HG02840 (cell line): ENCODE measurements at regions not wholly inside any gene's neighbourhood (a gene's known extent, or its start where the extent isn't known, plus 50 kb on each side); places are given as distances from the start of the nearest gene placed in this dataset.

ENCODE experiments used
- ATAC-seq: cut with Tn5 transposase; IDR thresholded peaks from one replicate; pipeline ENCODE4 v1.9.1; 2021; ENCODE audit warnings: mild to moderate bottlenecking, moderate library complexity, moderate number of reproducible peaks; ENCODE audit not compliant: unreplicated experiment, low FRiP score

GRCh38 chr5:167304834-167305469, 986.5 kb upstream of the WWC1 start:
- no peak for ATAC-seq

GRCh38 chr5:167305591-167306213, 985.7 kb upstream of the WWC1 start:
- ATAC-seq, result no peak

GRCh38 chr5:167307042-167307441, 984.4 kb upstream of the WWC1 start:
- no peak for ATAC-seq

GRCh38 chr5:167308466-167308865, 983.0 kb upstream of the WWC1 start:
- ATAC-seq, result no peak

- ATAC-seq, result no peak
Observed at GRCh38 chr5:167309941-167310517, 981.4 kb upstream of the WWC1 start.

GRCh38 chr5:167311340-167311739, 980.1 kb upstream of the WWC1 start:
- ATAC-seq, result no peak

- no peak for ATAC-seq
Observed at GRCh38 chr5:167312225-167312624, 979.2 kb upstream of the WWC1 start.

GRCh38 chr5:167315762-167316161, 975.7 kb upstream of the WWC1 start:
- ATAC-seq, result no peak

- no peak for ATAC-seq
Observed at GRCh38 chr5:167317884-167318283, 973.6 kb upstream of the WWC1 start.

- ATAC-seq, result no peak
Observed at GRCh38 chr5:167319243-167319642, 972.2 kb upstream of the WWC1 start.

- no peak for ATAC-seq
Observed at GRCh38 chr5:167320019-167320418, 971.4 kb upstream of the WWC1 start.

GRCh38 chr5:167332309-167332708, 959.1 kb upstream of the WWC1 start:
- no peak for ATAC-seq

GRCh38 chr5:167336161-167336560, 955.3 kb upstream of the WWC1 start:
- ATAC-seq, result no peak

GRCh38 chr5:167339205-167339604, 952.2 kb upstream of the WWC1 start:
- ATAC-seq, result no peak

- no peak for ATAC-seq
Observed at GRCh38 chr5:167346461-167346860, 945.0 kb upstream of the WWC1 start.

GRCh38 chr5:167348251-167348926, 943.1 kb upstream of the WWC1 start:
- ATAC-seq, result no peak

- ATAC-seq, result no peak
Observed at GRCh38 chr5:167348980-167349379, 942.5 kb upstream of the WWC1 start.

- ATAC-seq, result no peak
Observed at GRCh38 chr5:167351316-167351715, 940.1 kb upstream of the WWC1 start.

GRCh38 chr5:167352801-167353200, 938.6 kb upstream of the WWC1 start:
- no peak for ATAC-seq

GRCh38 chr5:167355346-167355745, 936.1 kb upstream of the WWC1 start:
- ATAC-seq, result no peak

GRCh38 chr5:167356374-167356773, 935.1 kb upstream of the WWC1 start:
- ATAC-seq, result no peak
